ENCODE measurements at regions not wholly inside any gene's neighbourhood (a gene's known extent, or its start where the extent isn't known, plus 50 kb on each side); places are given as distances from the start of the nearest gene placed in this dataset.

DNA sequence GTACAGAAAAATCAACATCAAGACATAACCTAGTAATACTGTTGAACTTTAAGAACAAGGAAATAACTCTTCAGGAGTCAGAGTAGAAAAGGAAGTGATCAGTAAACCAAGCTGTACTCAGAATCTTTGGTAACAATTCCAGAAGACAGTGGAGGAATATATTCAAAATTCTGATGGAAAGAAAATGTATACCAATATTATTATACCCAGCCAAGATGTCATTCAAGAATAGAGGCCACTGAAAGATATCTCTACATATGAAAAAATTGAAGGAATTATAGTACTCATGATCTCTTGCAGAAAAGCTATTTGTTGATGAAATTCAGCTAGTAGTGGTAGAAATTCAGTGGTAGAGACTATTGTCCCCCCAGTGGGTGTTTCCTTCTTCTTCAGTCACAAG, 182.6 kb upstream of the ZMIZ1 start:
- ATAC-seq (no peak), DNase-seq (no peak)
- intact Hi-C loops (cut with DNase I, micrococcal nuclease) = no loop called here

DNA sequence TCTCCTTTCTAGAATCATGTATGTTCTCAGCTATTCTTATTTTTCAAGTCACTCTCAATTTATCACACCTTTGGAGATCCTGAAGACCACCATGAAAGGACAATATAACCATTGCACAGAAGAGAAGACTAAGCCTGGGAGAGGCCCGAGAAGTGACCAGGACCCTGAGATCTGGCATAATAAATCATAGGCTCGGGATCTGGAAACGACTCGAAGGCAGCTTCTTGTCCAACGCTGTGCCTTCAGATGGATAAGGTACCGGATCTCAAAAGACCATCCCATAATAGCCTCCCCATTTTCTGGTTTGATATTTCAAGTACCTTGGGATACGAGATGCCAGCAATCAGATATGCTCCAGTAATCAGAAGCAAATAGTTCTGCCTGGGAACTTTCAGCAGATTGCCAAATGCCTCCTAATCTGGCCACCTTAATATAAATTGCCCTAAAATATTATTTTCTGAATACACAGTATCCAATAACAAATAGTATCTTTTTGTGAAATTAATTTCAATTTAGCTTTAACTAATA, 179.2 kb upstream of the ZMIZ1 start:
- DNase-seq (no peak), ATAC-seq (no peak)
- intact Hi-C loops (cut with DNase I, micrococcal nuclease) = no loop called here

DNA sequence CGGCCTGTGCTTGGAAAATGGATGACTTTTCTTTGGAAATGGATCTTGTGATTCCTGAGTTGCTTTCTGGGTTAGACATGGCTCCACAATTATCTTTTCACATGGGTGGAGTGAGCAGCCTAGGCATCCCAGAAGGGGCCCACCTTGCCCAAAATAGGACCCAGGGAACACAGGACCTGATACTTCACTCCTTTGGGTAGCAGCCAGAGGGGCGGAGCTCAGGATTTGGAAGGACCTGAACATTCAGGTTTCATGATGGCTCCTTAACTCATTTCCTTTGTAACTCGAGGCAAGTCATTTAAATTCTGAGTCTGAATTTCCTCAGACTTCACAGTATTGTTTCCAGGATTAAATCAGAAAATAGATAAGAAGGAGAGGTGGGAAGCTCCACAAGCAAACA, 178.3 kb upstream of the ZMIZ1 start:
- DNase-seq (no peak), ATAC-seq (no peak)
- intact Hi-C loops (cut with DNase I, micrococcal nuclease) = no loop called here

DNA sequence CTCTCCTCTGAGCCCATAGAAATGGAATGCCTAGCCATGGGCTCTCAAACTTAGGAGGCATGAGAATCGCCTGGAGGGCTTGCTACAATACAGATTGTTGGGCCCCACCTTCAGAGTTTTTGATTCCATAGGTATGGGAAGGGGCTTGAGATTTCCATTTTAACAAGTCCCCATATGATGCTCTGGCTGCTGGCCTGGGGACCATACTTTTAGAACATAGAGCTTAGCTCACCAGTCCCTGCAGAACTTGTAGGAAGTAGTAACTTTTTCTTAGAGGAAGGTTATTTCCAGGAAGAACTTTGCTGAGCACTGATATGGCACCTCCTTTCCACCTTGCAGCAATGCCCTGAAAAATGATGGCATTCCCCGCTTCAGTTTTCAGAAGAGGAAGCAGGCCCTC, 177.0 kb upstream of the ZMIZ1 start:
- ATAC-seq = no peak

DNA sequence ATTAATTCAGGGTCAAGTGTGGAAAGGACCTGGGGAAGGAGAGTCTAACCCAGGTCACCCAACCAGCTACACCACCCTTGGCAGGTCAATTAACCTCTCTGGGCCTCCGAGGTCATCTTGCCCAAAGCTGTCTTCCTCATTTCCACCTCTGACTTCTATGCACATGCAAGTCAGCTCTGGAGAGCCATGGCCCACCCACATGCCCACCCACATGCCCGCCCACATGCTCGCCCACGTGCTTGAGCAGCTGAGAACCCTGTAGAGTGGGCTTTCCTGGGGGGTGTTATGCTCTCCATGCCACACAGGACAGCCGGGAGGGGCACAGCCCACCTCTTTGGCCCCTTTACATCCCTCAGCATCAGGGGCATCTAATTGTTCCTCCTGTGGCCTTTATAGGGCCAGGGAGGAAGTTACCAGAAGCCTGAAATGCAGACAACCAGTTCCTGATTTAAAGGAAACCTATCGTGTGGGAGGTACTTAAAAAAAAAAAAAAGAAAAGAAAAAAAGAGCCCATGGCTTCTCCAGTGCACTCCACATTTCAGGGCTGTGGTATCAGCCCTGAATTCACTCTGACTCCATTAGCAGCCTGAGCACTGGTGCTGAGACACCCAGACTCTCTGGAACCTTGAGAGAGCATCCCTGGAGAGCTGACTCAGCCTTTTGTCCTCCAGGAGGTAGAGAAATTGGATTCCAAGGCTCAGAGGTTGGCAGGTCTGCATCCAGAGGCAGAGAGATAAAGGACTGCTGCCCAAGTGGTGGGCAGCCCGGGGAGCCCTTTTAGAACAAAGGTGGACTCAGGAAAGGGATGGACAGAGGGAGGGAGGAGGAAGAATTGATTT, 176.2 kb upstream of the ZMIZ1 start:
- intact Hi-C loops (cut with DNase I, micrococcal nuclease) = no loop called here
- no peak for ATAC-seq
- peak in 1 of 2 donors; percentile 14 for DNase-seq

More for the DNA sequence above, 177.0 kb upstream of the ZMIZ1 start:
- intact Hi-C loops (cut with DNase I, micrococcal nuclease) = no loop called here
- DNase-seq = no peak

DNA sequence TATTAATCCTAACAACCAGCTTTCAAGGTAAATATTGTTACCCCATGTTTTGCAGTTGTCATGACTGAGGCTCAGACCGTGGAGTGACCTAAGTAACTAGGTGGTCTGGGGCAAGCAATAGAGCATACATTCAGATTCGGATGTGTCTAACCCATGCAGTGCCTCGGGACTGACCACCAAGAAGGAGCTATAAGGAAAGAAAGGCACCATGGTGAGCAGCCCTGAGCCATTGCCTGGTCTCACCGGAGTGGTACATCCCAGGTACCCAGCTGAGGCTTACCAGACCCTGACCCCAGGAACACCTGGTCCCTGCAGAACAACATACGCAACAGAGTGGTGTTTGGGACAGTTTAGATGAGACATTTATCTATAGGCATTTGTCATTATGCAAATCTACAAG, 175.5 kb upstream of the ZMIZ1 start:
- ATAC-seq = no peak

DNA sequence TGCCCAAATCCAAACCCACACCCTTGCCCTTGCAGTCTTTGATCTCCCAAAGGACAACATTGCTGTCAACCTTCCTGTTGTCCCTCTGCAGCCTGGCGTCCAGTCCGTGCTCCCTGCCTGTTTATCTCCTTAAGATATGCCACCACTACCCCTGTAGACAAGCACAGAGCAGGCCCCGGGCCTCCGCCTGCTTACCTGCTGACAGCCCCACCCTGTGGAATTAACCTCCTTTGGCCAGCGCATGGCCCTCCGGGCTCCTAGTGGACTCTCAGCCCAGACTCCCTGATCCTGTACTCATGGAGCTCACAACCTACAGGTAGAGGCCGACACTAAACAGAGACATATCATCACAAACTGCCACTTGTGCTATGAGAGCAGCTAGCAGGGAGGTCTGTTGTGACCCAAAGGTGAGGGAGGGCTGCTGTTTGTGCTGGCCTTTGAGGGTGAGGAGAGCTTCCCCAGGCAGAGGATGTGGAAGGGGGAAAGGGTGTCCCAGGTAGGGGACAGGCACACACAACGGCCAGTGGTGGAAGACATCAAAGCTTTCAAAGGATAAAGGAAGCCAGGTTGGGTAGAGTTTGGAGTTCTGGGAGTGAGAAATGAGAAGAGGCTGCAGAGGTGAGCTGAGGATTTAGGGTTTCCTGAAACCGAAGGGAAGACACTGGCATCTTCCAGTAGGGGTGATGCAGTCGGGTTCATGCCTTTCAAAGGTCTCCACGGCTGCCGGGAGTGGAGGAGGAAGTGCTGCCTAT, 174.5 kb upstream of the ZMIZ1 start:
- intact Hi-C loops (cut with DNase I, micrococcal nuclease) = no loop called here
- DNase-seq (peak in 1 of 2 donors; percentile 4), ATAC-seq (no peak)

More for the DNA sequence above, 175.5 kb upstream of the ZMIZ1 start:
- DNase-seq = peak in 1 of 2 donors; percentile 11
- intact Hi-C loops (cut with DNase I, micrococcal nuclease) = no loop called here

DNA sequence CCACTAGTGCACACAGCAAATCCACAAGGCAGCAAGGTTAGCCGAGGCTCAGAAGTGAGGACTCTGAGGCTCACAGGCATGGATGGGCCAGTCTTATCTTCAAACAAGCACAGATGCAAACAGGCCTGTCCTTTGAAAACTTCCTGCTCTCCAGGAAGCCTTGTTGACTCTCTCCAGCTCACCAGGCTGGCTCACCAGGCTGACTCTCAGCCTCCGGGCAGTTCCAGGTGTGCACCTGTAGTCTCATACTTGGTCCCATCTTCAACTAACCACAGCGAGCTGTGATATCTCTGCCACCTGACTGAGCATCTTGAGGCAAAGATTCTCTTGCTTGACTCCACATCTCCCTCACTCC, 173.9 kb upstream of the ZMIZ1 start:
- intact Hi-C loops (cut with DNase I, micrococcal nuclease) = no loop called here
- ATAC-seq = no peak
- DNase-seq = peak in 1 of 2 donors; percentile 13

DNA sequence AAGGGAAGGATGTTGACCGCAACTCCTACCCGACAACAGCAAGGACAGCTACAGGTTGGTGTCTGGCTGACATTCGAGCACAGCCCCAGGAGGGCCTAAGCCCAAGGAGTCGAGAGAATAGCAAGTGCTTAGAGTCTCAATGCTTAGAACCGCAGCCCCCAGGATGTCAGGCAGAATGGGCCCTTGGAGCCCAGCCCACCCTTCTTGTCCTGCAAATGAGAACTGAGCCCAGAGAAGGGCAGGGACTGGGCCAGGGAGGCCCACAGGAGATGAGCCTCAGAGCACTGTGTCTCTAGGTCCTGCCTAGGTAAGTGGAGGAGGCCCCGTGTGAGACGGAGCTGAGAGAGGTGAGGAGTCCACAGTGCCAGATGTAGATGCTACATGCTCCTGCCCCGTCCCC, 173.3 kb upstream of the ZMIZ1 start:
- intact Hi-C loops (cut with DNase I, micrococcal nuclease) = no loop called here
- ATAC-seq (no peak), DNase-seq (peak in 1 of 2 donors; percentile 18)

DNA sequence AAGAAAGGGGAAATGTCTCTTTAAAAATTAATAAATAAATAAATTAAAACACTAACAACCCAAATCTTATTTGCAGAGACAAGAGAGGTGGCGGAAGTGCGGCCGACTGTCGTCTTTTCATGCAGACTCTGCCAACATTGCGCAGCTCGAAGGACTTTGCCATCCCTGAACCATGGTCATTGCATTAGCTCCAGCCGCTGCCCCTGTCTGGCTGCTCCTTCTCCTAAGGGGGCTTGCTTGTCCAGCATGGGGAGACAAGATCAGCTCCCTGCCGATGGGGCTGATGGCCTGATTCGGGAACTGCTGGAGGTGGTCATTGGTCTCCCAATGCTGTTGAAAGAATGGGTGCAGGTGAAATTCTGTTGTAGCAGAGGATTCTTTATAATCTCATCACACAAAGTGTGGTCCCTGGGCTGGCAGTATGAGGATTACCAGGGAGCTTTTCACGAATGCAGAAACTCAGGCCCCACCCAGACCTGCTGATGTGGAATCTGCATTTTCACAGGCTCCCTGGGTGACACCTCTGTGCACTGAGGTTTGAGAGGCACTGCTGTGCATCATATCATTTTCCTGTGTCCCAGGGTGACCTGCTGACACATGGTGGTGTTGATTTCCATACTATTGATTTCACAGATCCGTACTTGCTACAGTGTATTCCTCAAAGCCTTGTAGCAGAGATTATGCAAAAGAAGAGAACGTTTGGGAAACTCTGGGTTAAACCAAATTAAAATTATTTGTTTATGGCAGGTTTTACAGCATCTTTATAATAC, 172.4 kb upstream of the ZMIZ1 start:
- no peak for ATAC-seq
- intact Hi-C loops (cut with DNase I, micrococcal nuclease) = no loop called here
- no peak for DNase-seq

DNA sequence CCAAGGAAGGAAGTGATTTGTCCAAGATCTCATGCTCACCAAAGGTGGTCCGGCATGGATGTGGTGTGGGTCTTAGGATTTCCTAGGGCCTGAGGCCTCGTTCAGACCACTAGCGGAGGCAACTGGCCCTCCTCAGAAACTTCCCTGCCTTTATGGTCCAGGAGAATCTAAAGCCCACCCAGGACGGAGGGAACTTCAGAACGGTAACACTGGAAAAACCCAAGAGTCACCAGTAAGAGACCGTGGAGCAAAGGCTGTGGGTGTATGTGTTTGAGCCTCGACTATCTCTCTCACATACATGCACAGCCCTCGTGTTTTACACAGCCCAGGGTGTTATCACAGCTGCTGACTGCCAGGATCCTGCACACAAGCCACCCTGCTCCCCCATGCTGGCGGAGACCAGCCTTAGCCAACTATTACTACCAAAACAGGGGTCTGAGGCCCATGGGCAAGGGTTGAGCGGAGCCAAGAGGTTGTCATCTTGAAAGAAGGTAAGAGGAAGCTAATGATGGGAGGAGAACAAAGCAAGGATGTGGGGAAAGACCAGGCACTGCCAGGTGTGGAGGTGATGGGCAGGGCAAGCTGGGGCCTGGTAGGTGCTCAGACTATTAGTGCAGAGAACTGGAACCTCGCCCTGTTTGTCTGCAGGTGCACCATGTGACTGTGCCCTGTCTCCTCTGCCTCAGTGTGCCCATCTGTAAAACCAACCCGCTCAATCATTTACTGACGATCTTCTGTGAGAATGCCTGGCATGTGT, 170.2 kb upstream of the ZMIZ1 start:
- ATAC-seq = no peak
- intact Hi-C loops (cut with DNase I, micrococcal nuclease) = no loop called here
- DNase-seq = no peak

DNA sequence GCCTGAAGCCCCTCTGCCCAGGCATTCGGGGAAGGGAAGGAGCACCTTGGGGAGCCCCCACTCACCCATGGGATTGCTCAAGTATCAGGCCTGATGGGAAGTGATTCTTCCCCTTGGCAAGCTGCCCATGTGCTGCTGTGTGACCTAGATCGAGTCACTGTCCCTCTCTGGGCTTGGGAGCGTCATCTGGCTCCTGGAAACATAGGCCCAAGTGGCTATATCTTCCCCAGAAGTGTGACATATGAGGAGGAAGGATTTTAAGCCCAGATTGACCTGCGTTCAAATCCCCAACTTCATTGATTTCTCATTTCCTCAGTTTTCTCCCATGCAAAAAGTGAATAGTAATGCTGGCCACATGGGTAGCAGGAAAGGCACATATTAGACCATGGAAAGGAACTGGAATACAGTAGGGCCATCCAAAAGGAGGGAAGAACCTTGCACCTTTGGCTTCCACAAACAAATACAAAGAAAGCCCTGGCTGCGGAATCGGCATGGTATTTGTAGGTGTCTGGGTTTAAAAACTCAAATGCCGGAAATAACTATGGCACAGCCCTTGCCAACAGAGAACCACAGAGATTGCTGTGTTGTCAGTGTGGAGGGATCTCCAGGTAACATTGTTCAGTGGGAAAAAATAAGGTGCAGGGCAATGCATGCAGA, 169.5 kb upstream of the ZMIZ1 start:
- DNase-seq (no peak), ATAC-seq (no peak)
- intact Hi-C loops (cut with DNase I, micrococcal nuclease) = no loop called here

DNA sequence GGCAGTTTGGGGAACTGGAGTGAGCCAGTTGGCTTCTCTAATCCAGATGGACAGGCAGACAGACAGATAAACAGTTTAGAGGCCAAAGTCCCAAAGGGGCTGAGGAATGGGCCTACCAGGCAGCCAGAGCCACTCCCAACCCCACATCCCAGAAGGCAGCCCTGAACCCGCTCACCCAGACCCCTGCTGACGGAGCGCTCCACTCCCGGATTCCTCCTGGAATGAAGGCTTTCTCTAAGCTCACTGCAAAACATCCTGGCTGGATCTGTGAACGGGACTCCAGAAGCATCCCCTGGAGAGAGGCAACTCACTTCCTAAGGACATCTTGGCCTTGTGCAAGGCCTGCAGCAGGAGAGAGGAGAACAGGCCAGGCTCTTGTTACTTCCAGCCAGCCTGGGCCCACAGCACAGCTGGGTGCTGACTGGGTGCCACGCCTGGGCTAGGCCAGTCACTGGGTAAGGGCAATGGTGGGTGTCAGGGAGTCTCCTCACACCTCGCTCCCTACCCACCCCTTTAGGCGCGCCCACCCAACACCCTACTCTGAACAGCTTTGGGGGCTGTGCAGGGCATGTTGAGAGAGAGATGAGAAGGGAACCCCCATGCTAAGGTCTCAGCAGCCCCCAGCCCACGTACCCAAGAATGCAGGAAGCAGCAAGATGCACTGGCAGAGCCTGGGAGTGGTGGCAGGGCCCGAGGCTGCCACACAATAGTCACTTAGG, 168.6 kb upstream of the ZMIZ1 start:
- intact Hi-C loops (cut with DNase I, micrococcal nuclease) = no loop called here
- ATAC-seq (peak; percentile 71), DNase-seq (peak; percentile 30 to 34)

DNA sequence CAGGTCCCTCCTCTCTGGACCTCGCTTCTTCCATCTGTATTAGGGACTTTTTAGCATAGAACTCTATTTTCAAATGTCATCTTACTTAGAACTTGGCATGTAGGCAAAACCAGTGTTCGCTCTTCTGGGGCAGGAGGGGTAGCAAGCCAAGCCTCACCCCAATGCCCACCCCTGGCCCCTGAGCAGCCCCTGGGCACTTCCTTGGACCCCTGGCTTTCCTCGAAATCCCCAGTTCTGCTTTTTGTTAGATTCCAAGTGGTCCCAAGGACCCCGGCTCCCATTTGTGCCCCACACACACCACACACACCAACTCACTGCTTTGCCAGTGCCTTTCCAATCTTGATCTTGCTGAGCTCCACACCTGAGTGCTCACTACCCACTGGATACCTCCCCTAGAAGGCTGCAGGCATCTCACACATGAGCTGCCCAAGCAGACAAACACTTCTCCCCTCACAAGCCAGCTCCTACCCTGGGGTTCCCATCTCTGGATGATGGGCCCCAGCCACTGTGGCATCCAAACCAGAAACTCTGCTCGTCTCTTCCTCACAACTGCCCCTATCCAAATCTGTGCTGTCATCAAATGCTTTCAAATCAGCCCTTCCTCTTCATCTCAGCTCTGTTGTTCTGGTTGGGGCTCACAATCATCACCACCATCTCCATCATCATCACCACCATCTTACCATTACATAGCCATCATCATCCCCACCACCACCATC, 167.9 kb upstream of the ZMIZ1 start:
- intact Hi-C loops (cut with DNase I, micrococcal nuclease) = no loop called here
- ATAC-seq (no peak), DNase-seq (no peak)

DNA sequence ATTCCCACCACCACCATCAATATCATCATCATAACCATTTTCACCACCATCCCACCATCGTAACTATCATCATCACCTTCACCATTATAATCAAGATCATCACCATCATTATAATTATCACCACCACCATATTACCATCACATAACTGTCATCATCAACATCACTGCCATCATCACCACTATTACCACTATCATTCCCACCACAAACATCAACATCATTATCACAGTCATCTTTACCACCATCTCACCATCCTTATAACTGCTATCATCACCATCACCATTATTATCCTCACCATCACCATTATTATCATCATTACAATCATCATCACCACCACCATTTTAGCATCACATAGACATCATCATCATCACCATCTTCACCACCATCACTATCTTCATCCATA, 167.1 kb upstream of the ZMIZ1 start:
- no peak for ATAC-seq
- no peak for DNase-seq
- intact Hi-C loops (cut with DNase I, micrococcal nuclease) = no loop called here

DNA sequence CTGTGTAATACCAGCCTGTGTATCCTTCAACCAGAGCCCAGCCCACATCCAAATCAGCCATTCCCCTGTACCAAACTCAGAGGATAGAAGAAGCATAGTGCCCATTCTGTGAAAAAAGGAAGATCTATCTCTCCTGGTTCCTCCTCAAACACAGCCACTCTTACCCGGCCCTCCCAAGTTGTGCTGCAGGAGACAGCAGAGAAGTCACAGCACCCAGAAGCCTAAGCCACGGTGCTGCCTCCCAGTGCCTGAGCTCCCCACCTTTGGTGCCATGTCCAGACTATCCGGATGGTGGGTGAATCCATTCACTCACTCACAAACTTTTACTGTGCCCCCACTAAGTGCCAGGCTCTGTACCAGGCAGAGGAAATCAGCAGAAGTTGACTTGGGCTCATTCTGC, 166.0 kb upstream of the ZMIZ1 start:
- DNase-seq (no peak), ATAC-seq (no peak)
- intact Hi-C loops (cut with DNase I, micrococcal nuclease) = no loop called here

DNA sequence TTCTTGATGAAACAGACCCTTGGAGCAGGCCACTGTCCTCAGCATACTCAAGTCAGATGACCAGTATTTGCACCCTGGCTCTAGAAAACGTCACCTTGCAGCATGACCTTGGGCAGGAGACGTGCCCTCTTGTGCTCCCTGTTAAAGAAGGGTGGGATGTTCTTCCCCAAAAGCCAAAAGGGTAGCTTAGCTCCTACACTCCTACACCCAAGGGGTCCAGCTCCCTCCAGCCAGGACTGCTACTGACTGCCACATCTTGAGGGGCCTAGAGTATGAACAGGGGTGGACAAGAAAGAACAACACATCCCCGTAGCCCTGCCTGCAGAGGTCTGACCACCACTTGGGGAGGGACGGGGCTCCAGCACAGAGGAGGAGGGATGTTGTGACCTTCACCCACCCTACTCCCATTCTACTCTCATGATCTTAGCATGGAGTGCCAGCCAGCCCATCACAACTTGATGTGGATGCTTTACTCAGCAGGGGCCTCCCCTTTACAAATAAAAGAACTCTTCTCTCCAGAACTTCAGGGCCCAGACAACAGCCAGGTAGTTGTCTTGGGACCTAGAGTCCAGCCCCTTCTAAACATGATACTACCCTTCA, 165.3 kb upstream of the ZMIZ1 start:
- no peak for DNase-seq
- ATAC-seq = no peak
- intact Hi-C loops (cut with DNase I, micrococcal nuclease) = no loop called here
